Neural cell (in vitro differentiated cells): ENCODE measurements at regions not wholly inside any gene's neighbourhood (a gene's known extent, or its start where the extent isn't known, plus 50 kb on each side); places are given as distances from the start of the nearest gene placed in this dataset.
A peak's percentile ranks its signal among the peaks of the same experiment; 100 is the strongest.
"Not testable (repeated sequence)": the region's sequence is repeated elsewhere in the genome, so short reads cannot be mapped to it uniquely, and the experiment has no call there.

ENCODE experiments used
- H2AFZ ChIP-seq: fragments of 200-600, 300-800 bp; sonication (generic), shearing (Covaris generic); 2 replicates; pipeline ENCODE4 v1.6.0; 2014; ENCODE audit warnings: low read depth, mild to moderate bottlenecking, antibody characterized with exemption, low read length, moderate library complexity
- H3F3A ChIP-seq: fragments of 200-600 bp; shearing (Covaris generic); 2 replicates; pipeline ENCODE4 v1.6.1; 2016; ENCODE audit warnings: mild to moderate bottlenecking, moderate library complexity, mixed read lengths, antibody characterized with exemption, low read length; ENCODE audit not compliant: insufficient read depth, poor library complexity, severe bottlenecking
- H3K27ac ChIP-seq: fragments of 200-600, 300-800 bp; sonication (generic), shearing (Covaris generic); 2 replicates; pipeline ENCODE4 v1.5.1; 2014; ENCODE audit warnings: mild to moderate bottlenecking, low read length, moderate library complexity
- H3K27me3 ChIP-seq: fragments of 300-800, 200-600 bp; sonication (generic), shearing (Covaris generic); 2 replicates; pipeline ENCODE4 v1.6.0; 2014; ENCODE audit warnings: mild to moderate bottlenecking, low read depth, low read length, moderate library complexity; ENCODE audit not compliant: insufficient read depth
- H3K36me3 ChIP-seq: fragments of 300-800, 200-600 bp; sonication (generic), shearing (Covaris generic); 2 replicates; pipeline ENCODE4 v1.5.1; 2014; ENCODE audit warnings: mild to moderate bottlenecking, antibody characterized with exemption, low read length, moderate library complexity; ENCODE audit not compliant: insufficient read depth
- H3K4me2 ChIP-seq: fragments of 300-800, 200-600 bp; sonication (generic), shearing (Covaris generic); 2 replicates; pipeline ENCODE4 v1.6.0; 2014; ENCODE audit warnings: mild to moderate bottlenecking, low read length
- H3K4me3 ChIP-seq: fragments of 300-800, 200-600 bp; sonication (generic), shearing (Covaris generic); 2 replicates; pipeline ENCODE4 v1.5.1; 2014; ENCODE audit warnings: mild to moderate bottlenecking, low read length, moderate library complexity
- H3K79me2 ChIP-seq: fragments of 200-600 bp; shearing (Covaris generic); replicated peaks from 2 replicates; pipeline ENCODE4 v1.6.0; 2014; ENCODE audit warnings: mild to moderate bottlenecking, low read length, moderate library complexity; ENCODE audit not compliant: insufficient read depth
- H3K9ac ChIP-seq: fragments of 300-800, 200-600 bp; sonication (generic), shearing (Covaris generic); 2 replicates; pipeline ENCODE4 v1.6.1; 2016; ENCODE audit warnings: mild to moderate bottlenecking, low read length, mixed read lengths
- H3K9me2 ChIP-seq: fragments of 200-600 bp; shearing (Covaris generic); 2 replicates; pipeline ENCODE4 v1.6.1; 2016; ENCODE audit warnings: mild to moderate bottlenecking, low read length, mixed read lengths; ENCODE audit not compliant: insufficient read depth
- H3K9me3 ChIP-seq: fragments of 200-600, 300-800 bp; sonication (generic), shearing (Covaris generic); 2 replicates; pipeline ENCODE4 v1.6.1; 2016; ENCODE audit warnings: mild to moderate bottlenecking, mixed run types, low read length, moderate library complexity, mixed read lengths
- H4K20me1 ChIP-seq: fragments of 200-600 bp; shearing (Covaris generic); 2 replicates; pipeline ENCODE4 v1.6.1; 2016; ENCODE audit warnings: mild to moderate bottlenecking, mixed run types; ENCODE audit not compliant: insufficient read depth
- CTCF ChIP-seq: fragments of 450-650 bp; IDR thresholded peaks from 2 replicates; pipeline ENCODE4 v1.5.1; 2014; ENCODE audit warnings: antibody characterized with exemption, mild to moderate bottlenecking, moderate library complexity; ENCODE audit not compliant: poor library complexity, severe bottlenecking
- EP300 ChIP-seq: fragments of 450-650 bp; conservative IDR thresholded peaks from 2 replicates; pipeline ENCODE4 v1.6.1; 2014; ENCODE audit warnings: antibody characterized with exemption, mild to moderate bottlenecking, moderate library complexity; ENCODE audit not compliant: poor library complexity, severe bottlenecking
- EZH2 ChIP-seq: fragments of 200-600, 300-800 bp; shearing (Covaris generic), sonication (generic); IDR thresholded peaks from 2 replicates; pipeline ENCODE4 v1.6.1; 2014; ENCODE audit warnings: antibody characterized with exemption, low read length, borderline replicate concordance, mild to moderate bottlenecking; ENCODE audit not compliant: insufficient read depth, poor library complexity, severe bottlenecking
- MXI1 ChIP-seq: fragments of 450-650 bp; conservative IDR thresholded peaks from 2 replicates; pipeline ENCODE4 v1.6.1; 2014; ENCODE audit warnings: antibody characterized with exemption, mild to moderate bottlenecking; ENCODE audit not compliant: poor library complexity, severe bottlenecking
- POLR2AphosphoS5 ChIP-seq: IDR thresholded peaks from 2 replicates; pipeline ENCODE4 v1.6.1; 2012
- RAD21 ChIP-seq: fragments of 450-650 bp; conservative IDR thresholded peaks from 2 replicates; pipeline ENCODE4 v1.6.1; 2014; ENCODE audit warnings: antibody characterized with exemption, mild to moderate bottlenecking, moderate library complexity
- REST ChIP-seq: IDR thresholded peaks from 2 replicates; pipeline ENCODE4 v1.6.1; 2012; ENCODE audit warnings: borderline replicate concordance
- SMC3 ChIP-seq: fragments of 450-650 bp; conservative IDR thresholded peaks from 2 replicates; pipeline ENCODE4 v1.6.1; 2014; ENCODE audit warnings: antibody characterized with exemption, mild to moderate bottlenecking, moderate library complexity; ENCODE audit not compliant: poor library complexity
- TAF1 ChIP-seq: IDR thresholded peaks from 2 replicates; pipeline ENCODE4 v1.6.1; 2012; ENCODE audit warnings: low read depth

- TF ChIP-seq CTCF (no peak), TAF1 (no peak), RAD21 (no peak), MXI1 (no peak), EZH2 (no peak), POLR2AphosphoS5 (no peak), EP300 (no peak), SMC3 (no peak), REST (no peak)
- Histone ChIP-seq H3F3A (no peaks in the 10 kb centered on the region), H2AFZ (no peak overlapping the region), H3K4me3 (no peak overlapping the region), H3K27me3 (no peaks in the 10 kb centered on the region), H3K27ac (no peak overlapping the region), H3K4me2 (no peak overlapping the region), H3K36me3 (no peaks in the 10 kb centered on the region), H3K9me3 (no peaks in the 10 kb centered on the region), H3K9ac (no peak overlapping the region), H3K79me2 (no peaks in the 10 kb centered on the region), H4K20me1 (no peaks in the 10 kb centered on the region), H3K9me2 (no peaks in the 10 kb centered on the region)
These were observed 976.5 kb downstream of the ADGRL2 start for GRCh38 chr1:82777240-82777639.

- H3K9ac ChIP-seq, H3K27ac ChIP-seq, H3K4me3 ChIP-seq, H3K79me2 ChIP-seq, H3K27me3 ChIP-seq, H3K9me2 ChIP-seq, H3K4me2 ChIP-seq, H3K9me3 ChIP-seq, H2AFZ ChIP-seq, H3K36me3 ChIP-seq, H4K20me1 ChIP-seq, H3F3A ChIP-seq: not testable (repeated sequence)
These were observed 976.0 kb downstream of the ADGRL2 start for GRCh38 chr1:82776730-82777129.

- no peaks in the 10 kb centered on the region for H3K79me2 ChIP-seq
- H3K9me2 ChIP-seq = no peaks in the 10 kb centered on the region
- TF ChIP-seq EZH2 (no peak), REST (no peak), MXI1 (no peak), SMC3 (peak; percentile 56), EP300 (no peak), RAD21 (peak; percentile 55), CTCF (peak; percentile 54), POLR2AphosphoS5 (no peak), TAF1 (no peak)
- H3F3A ChIP-seq = no peaks in the 10 kb centered on the region
- H3K4me2 ChIP-seq = no peak overlapping the region
- no peaks in the 10 kb centered on the region for H3K9me3 ChIP-seq
- H2AFZ ChIP-seq = no peak overlapping the region
- no peaks in the 10 kb centered on the region for H3K27me3 ChIP-seq
- no peaks in the 10 kb centered on the region for H3K36me3 ChIP-seq
- no peaks in the 10 kb centered on the region for H4K20me1 ChIP-seq
- no peak overlapping the region for H3K4me3 ChIP-seq
- no peak overlapping the region for H3K9ac ChIP-seq
- no peak overlapping the region for H3K27ac ChIP-seq
These were observed 974.8 kb downstream of the ADGRL2 start for GRCh38 chr1:82775406-82776000.
